Rectal smooth muscle tissue (tissue), 1 donor: ENCODE measurements at regions not wholly inside any gene's neighbourhood (a gene's known extent, or its start where the extent isn't known, plus 50 kb on each side); places are given as distances from the start of the nearest gene placed in this dataset.
"Not testable (repeated sequence)": the region's sequence is repeated elsewhere in the genome, so short reads cannot be mapped to it uniquely, and the experiment has no call there.

Source experiments
- H3K27ac ChIP-seq: one replicate; pipeline ENCODE4 v1.7.0; 2013; ENCODE audit warnings: low read depth, low read length, inconsistent platforms
- H3K27me3 ChIP-seq: one replicate; pipeline ENCODE4 v1.7.0; 2013; ENCODE audit warnings: low read length; ENCODE audit not compliant: control insufficient read depth, insufficient read depth
- H3K36me3 ChIP-seq: one replicate; pipeline ENCODE4 v1.7.0; 2013; ENCODE audit warnings: low read length; ENCODE audit not compliant: control insufficient read depth, insufficient read depth
- H3K4me1 ChIP-seq: one replicate; pipeline ENCODE4 v1.7.0; 2013; ENCODE audit warnings: low read length; ENCODE audit not compliant: control insufficient read depth, insufficient read depth
- H3K4me3 ChIP-seq: one replicate; pipeline ENCODE4 v1.7.0; 2013; ENCODE audit warnings: low read length
- H3K9ac ChIP-seq: one replicate; pipeline ENCODE4 v1.7.0; 2013; ENCODE audit warnings: low read length

GRCh38 chr1:191511480-191511879 lies 646.8 kb upstream of the RGS18 start:
- not testable (repeated sequence) for H3K27ac ChIP-seq

GRCh38 chr1:191517826-191518225 lies 640.4 kb upstream of the RGS18 start:
- no peaks in the 10 kb centered on the region for H3K4me1 ChIP-seq
- H3K4me3 ChIP-seq = no peak overlapping the region
- no peaks in the 10 kb centered on the region for H3K27me3 ChIP-seq
- no peaks in the 10 kb centered on the region for H3K36me3 ChIP-seq
- no peak overlapping the region for H3K9ac ChIP-seq
- no peak overlapping the region for H3K27ac ChIP-seq

More at GRCh38 chr1:191511480-191511879, 646.8 kb upstream of the RGS18 start:
- not testable (repeated sequence) for H3K4me3 ChIP-seq, H3K9ac ChIP-seq, H3K36me3 ChIP-seq, H3K27me3 ChIP-seq, H3K4me1 ChIP-seq

- no peaks in the 10 kb centered on the region for H3K4me1 ChIP-seq
- no peak overlapping the region for H3K4me3 ChIP-seq
- H3K27me3 ChIP-seq = no peaks in the 10 kb centered on the region
- H3K9ac ChIP-seq = no peak overlapping the region
- no peaks in the 10 kb centered on the region for H3K36me3 ChIP-seq
- H3K27ac ChIP-seq = no peak overlapping the region
These were observed 638.7 kb upstream of the RGS18 start for GRCh38 chr1:191519519-191519918.

- no peak overlapping the region for H3K27ac ChIP-seq
- H3K4me1 ChIP-seq = no peaks in the 10 kb centered on the region
- H3K27me3 ChIP-seq = no peaks in the 10 kb centered on the region
- H3K36me3 ChIP-seq = no peaks in the 10 kb centered on the region
- H3K9ac ChIP-seq = no peak overlapping the region
- H3K4me3 ChIP-seq = no peak overlapping the region
These were observed 637.9 kb upstream of the RGS18 start for GRCh38 chr1:191520345-191520744.

- not testable (repeated sequence) for H3K36me3 ChIP-seq, H3K9ac ChIP-seq, H3K27ac ChIP-seq, H3K27me3 ChIP-seq, H3K4me3 ChIP-seq, H3K4me1 ChIP-seq
These were observed 632.3 kb upstream of the RGS18 start for GRCh38 chr1:191525944-191526343.

GRCh38 chr1:191528275-191528674 lies 630.0 kb upstream of the RGS18 start:
- Histone ChIP-seq H3K27ac (no peak overlapping the region), H3K4me1 (peaks cover 4% of the 10 kb centered on the region), H3K36me3 (no peaks in the 10 kb centered on the region), H3K4me3 (no peak overlapping the region), H3K27me3 (no peaks in the 10 kb centered on the region), H3K9ac (no peak overlapping the region)

- Histone ChIP-seq H3K36me3 (no peaks in the 10 kb centered on the region), H3K27me3 (no peaks in the 10 kb centered on the region), H3K4me3 (no peak overlapping the region), H3K9ac (no peak overlapping the region), H3K4me1 (peaks cover 4% of the 10 kb centered on the region), H3K27ac (no peak overlapping the region)
These were observed 627.3 kb upstream of the RGS18 start for GRCh38 chr1:191530928-191531327.

- H3K27ac ChIP-seq = no peak overlapping the region
These were observed 625.0 kb upstream of the RGS18 start for GRCh38 chr1:191533254-191533653.

GRCh38 chr1:191536791-191537429 lies 621.4 kb upstream of the RGS18 start:
- Histone ChIP-seq H3K9ac (no peak overlapping the region), H3K27me3 (no peaks in the 10 kb centered on the region), H3K4me1 (no peaks in the 10 kb centered on the region), H3K27ac (no peak overlapping the region), H3K4me3 (no peak overlapping the region), H3K36me3 (no peaks in the 10 kb centered on the region)

More at GRCh38 chr1:191533254-191533653, 625.0 kb upstream of the RGS18 start:
- H3K4me1 ChIP-seq = peaks cover 3% of the 10 kb centered on the region
- H3K9ac ChIP-seq = no peak overlapping the region
- no peaks in the 10 kb centered on the region for H3K27me3 ChIP-seq
- H3K4me3 ChIP-seq = no peak overlapping the region
- no peaks in the 10 kb centered on the region for H3K36me3 ChIP-seq

GRCh38 chr1:191541758-191542157 lies 616.5 kb upstream of the RGS18 start:
- no peaks in the 10 kb centered on the region for H3K36me3 ChIP-seq
- H3K4me3 ChIP-seq = no peak overlapping the region
- H3K27ac ChIP-seq = no peak overlapping the region
- no peaks in the 10 kb centered on the region for H3K27me3 ChIP-seq
- no peak overlapping the region for H3K9ac ChIP-seq
- H3K4me1 ChIP-seq = no peaks in the 10 kb centered on the region

- Histone ChIP-seq H3K4me3 (no peak overlapping the region), H3K36me3 (no peaks in the 10 kb centered on the region)
These were observed 615.8 kb upstream of the RGS18 start for GRCh38 chr1:191542444-191542843.

GRCh38 chr1:191546803-191547202 lies 611.5 kb upstream of the RGS18 start:
- H3K27me3 ChIP-seq = no peaks in the 10 kb centered on the region
- no peak overlapping the region for H3K9ac ChIP-seq
- H3K4me1 ChIP-seq = no peaks in the 10 kb centered on the region
- H3K4me3 ChIP-seq = no peak overlapping the region
- no peak overlapping the region for H3K27ac ChIP-seq
- no peaks in the 10 kb centered on the region for H3K36me3 ChIP-seq

More at GRCh38 chr1:191542444-191542843, 615.8 kb upstream of the RGS18 start:
- H3K27ac ChIP-seq = no peak overlapping the region
- H3K9ac ChIP-seq = no peak overlapping the region
- H3K4me1 ChIP-seq = no peaks in the 10 kb centered on the region
- H3K27me3 ChIP-seq = no peaks in the 10 kb centered on the region

- Histone ChIP-seq H3K9ac (no peak overlapping the region), H3K4me3 (no peak overlapping the region), H3K4me1 (no peaks in the 10 kb centered on the region)
These were observed 607.2 kb upstream of the RGS18 start for GRCh38 chr1:191551019-191551418.

More at GRCh38 chr1:191551019-191551418, 607.2 kb upstream of the RGS18 start:
- Histone ChIP-seq H3K27ac (no peak overlapping the region), H3K36me3 (no peaks in the 10 kb centered on the region), H3K27me3 (no peaks in the 10 kb centered on the region)
